Neural cell (in vitro differentiated cells): ENCODE measurements at regions not wholly inside any gene's neighbourhood (a gene's known extent, or its start where the extent isn't known, plus 50 kb on each side); places are given as distances from the start of the nearest gene placed in this dataset.

Experiments used
- H2AFZ ChIP-seq: fragments of 200-600, 300-800 bp; sonication (generic), shearing (Covaris generic); 2 replicates; pipeline ENCODE4 v1.6.0; 2014; ENCODE audit warnings: low read depth, mild to moderate bottlenecking, antibody characterized with exemption, low read length, moderate library complexity
- H3F3A ChIP-seq: fragments of 200-600 bp; shearing (Covaris generic); 2 replicates; pipeline ENCODE4 v1.6.1; 2016; ENCODE audit warnings: mild to moderate bottlenecking, moderate library complexity, mixed read lengths, antibody characterized with exemption, low read length; ENCODE audit not compliant: insufficient read depth, poor library complexity, severe bottlenecking
- H3K27ac ChIP-seq: fragments of 200-600, 300-800 bp; sonication (generic), shearing (Covaris generic); 2 replicates; pipeline ENCODE4 v1.5.1; 2014; ENCODE audit warnings: mild to moderate bottlenecking, low read length, moderate library complexity
- H3K27me3 ChIP-seq: fragments of 300-800, 200-600 bp; sonication (generic), shearing (Covaris generic); 2 replicates; pipeline ENCODE4 v1.6.0; 2014; ENCODE audit warnings: mild to moderate bottlenecking, low read depth, low read length, moderate library complexity; ENCODE audit not compliant: insufficient read depth
- H3K36me3 ChIP-seq: fragments of 300-800, 200-600 bp; sonication (generic), shearing (Covaris generic); 2 replicates; pipeline ENCODE4 v1.5.1; 2014; ENCODE audit warnings: mild to moderate bottlenecking, antibody characterized with exemption, low read length, moderate library complexity; ENCODE audit not compliant: insufficient read depth
- H3K4me2 ChIP-seq: fragments of 300-800, 200-600 bp; sonication (generic), shearing (Covaris generic); 2 replicates; pipeline ENCODE4 v1.6.0; 2014; ENCODE audit warnings: mild to moderate bottlenecking, low read length
- H3K4me3 ChIP-seq: fragments of 300-800, 200-600 bp; sonication (generic), shearing (Covaris generic); 2 replicates; pipeline ENCODE4 v1.5.1; 2014; ENCODE audit warnings: mild to moderate bottlenecking, low read length, moderate library complexity
- H3K79me2 ChIP-seq: fragments of 200-600 bp; shearing (Covaris generic); replicated peaks from 2 replicates; pipeline ENCODE4 v1.6.0; 2014; ENCODE audit warnings: mild to moderate bottlenecking, low read length, moderate library complexity; ENCODE audit not compliant: insufficient read depth
- H3K9ac ChIP-seq: fragments of 300-800, 200-600 bp; sonication (generic), shearing (Covaris generic); 2 replicates; pipeline ENCODE4 v1.6.1; 2016; ENCODE audit warnings: mild to moderate bottlenecking, low read length, mixed read lengths
- H3K9me2 ChIP-seq: fragments of 200-600 bp; shearing (Covaris generic); 2 replicates; pipeline ENCODE4 v1.6.1; 2016; ENCODE audit warnings: mild to moderate bottlenecking, low read length, mixed read lengths; ENCODE audit not compliant: insufficient read depth
- H3K9me3 ChIP-seq: fragments of 200-600, 300-800 bp; sonication (generic), shearing (Covaris generic); 2 replicates; pipeline ENCODE4 v1.6.1; 2016; ENCODE audit warnings: mild to moderate bottlenecking, mixed run types, low read length, moderate library complexity, mixed read lengths
- H4K20me1 ChIP-seq: fragments of 200-600 bp; shearing (Covaris generic); 2 replicates; pipeline ENCODE4 v1.6.1; 2016; ENCODE audit warnings: mild to moderate bottlenecking, mixed run types; ENCODE audit not compliant: insufficient read depth
- EP300 ChIP-seq: fragments of 450-650 bp; conservative IDR thresholded peaks from 2 replicates; pipeline ENCODE4 v1.6.1; 2014; ENCODE audit warnings: antibody characterized with exemption, mild to moderate bottlenecking, moderate library complexity; ENCODE audit not compliant: poor library complexity, severe bottlenecking
- EZH2 ChIP-seq: fragments of 200-600, 300-800 bp; shearing (Covaris generic), sonication (generic); IDR thresholded peaks from 2 replicates; pipeline ENCODE4 v1.6.1; 2014; ENCODE audit warnings: antibody characterized with exemption, low read length, borderline replicate concordance, mild to moderate bottlenecking; ENCODE audit not compliant: insufficient read depth, poor library complexity, severe bottlenecking
- MXI1 ChIP-seq: fragments of 450-650 bp; conservative IDR thresholded peaks from 2 replicates; pipeline ENCODE4 v1.6.1; 2014; ENCODE audit warnings: antibody characterized with exemption, mild to moderate bottlenecking; ENCODE audit not compliant: poor library complexity, severe bottlenecking
- POLR2AphosphoS5 ChIP-seq: IDR thresholded peaks from 2 replicates; pipeline ENCODE4 v1.6.1; 2012
- RAD21 ChIP-seq: fragments of 450-650 bp; conservative IDR thresholded peaks from 2 replicates; pipeline ENCODE4 v1.6.1; 2014; ENCODE audit warnings: antibody characterized with exemption, mild to moderate bottlenecking, moderate library complexity
- REST ChIP-seq: IDR thresholded peaks from 2 replicates; pipeline ENCODE4 v1.6.1; 2012; ENCODE audit warnings: borderline replicate concordance
- SMC3 ChIP-seq: fragments of 450-650 bp; conservative IDR thresholded peaks from 2 replicates; pipeline ENCODE4 v1.6.1; 2014; ENCODE audit warnings: antibody characterized with exemption, mild to moderate bottlenecking, moderate library complexity; ENCODE audit not compliant: poor library complexity
- TAF1 ChIP-seq: IDR thresholded peaks from 2 replicates; pipeline ENCODE4 v1.6.1; 2012; ENCODE audit warnings: low read depth
- TF ChIP-seq, protein P1 (sequence below): fragments of 450-650 bp; IDR thresholded peaks from 2 replicates; pipeline ENCODE4 v1.5.1; 2014; ENCODE audit warnings: antibody characterized with exemption, mild to moderate bottlenecking, moderate library complexity; ENCODE audit not compliant: poor library complexity, severe bottlenecking

DNA sequence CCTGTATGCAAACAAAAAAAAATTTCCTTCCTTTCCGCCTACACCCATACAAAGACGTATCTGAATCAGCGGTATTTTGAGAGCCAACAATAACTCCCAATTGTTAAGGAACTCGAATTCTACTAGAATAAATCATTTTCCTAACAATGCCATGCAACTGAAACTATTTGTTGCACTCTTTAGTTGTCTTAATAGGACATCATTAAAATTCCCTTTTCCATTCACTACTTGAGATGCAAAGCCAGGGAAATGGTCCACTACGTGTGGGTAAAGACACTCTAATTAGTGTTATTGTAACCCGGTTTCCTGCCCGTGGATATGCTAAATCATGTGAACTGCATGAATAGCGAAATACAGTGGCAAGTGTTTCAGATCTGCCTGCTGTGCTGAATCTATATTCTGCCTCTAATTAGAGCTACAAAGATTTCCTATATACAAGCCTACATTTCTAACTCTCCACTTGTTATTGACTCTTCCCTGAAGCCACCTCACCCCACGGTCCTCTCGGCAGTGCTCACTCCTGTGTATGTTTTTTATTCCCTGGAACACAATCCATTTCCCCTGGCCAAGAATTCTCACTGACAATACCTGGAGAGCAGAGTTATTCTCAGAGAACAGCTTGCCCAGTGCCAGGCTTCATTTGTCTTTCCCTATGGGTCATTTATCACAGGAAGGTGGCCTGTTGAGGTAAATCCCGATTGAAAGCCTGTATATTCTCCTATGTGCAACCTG is 168.3 kb downstream of the PAWR start:
- H3K4me3 ChIP-seq, result peak overlapping the region; percentile 19
- no peaks in the 10 kb centered on the region for H3K27me3 ChIP-seq
- no peak overlapping the region for H3K9ac ChIP-seq
- no peaks in the 10 kb centered on the region for H3K9me3 ChIP-seq
- no peak overlapping the region for H3K27ac ChIP-seq
- H2AFZ ChIP-seq, result no peak overlapping the region
- no peak overlapping the region for H3K4me2 ChIP-seq
- TF ChIP-seq TAF1, result no peak
- TF ChIP-seq, protein P1, sequence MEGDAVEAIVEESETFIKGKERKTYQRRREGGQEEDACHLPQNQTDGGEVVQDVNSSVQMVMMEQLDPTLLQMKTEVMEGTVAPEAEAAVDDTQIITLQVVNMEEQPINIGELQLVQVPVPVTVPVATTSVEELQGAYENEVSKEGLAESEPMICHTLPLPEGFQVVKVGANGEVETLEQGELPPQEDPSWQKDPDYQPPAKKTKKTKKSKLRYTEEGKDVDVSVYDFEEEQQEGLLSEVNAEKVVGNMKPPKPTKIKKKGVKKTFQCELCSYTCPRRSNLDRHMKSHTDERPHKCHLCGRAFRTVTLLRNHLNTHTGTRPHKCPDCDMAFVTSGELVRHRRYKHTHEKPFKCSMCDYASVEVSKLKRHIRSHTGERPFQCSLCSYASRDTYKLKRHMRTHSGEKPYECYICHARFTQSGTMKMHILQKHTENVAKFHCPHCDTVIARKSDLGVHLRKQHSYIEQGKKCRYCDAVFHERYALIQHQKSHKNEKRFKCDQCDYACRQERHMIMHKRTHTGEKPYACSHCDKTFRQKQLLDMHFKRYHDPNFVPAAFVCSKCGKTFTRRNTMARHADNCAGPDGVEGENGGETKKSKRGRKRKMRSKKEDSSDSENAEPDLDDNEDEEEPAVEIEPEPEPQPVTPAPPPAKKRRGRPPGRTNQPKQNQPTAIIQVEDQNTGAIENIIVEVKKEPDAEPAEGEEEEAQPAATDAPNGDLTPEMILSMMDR, result no peak
- no peak for TF ChIP-seq EP300
- TF ChIP-seq EZH2, result no peak
- H3K9me2 ChIP-seq, result no peaks in the 10 kb centered on the region
- H4K20me1 ChIP-seq, result no peaks in the 10 kb centered on the region
- no peaks in the 10 kb centered on the region for H3K79me2 ChIP-seq
- H3K36me3 ChIP-seq, result no peaks in the 10 kb centered on the region
- no peaks in the 10 kb centered on the region for H3F3A ChIP-seq

GRCh38 chr12:79521576-79521975 is 169.2 kb downstream of the PAWR start:
- H3K79me2 ChIP-seq, result no peaks in the 10 kb centered on the region
- H4K20me1 ChIP-seq, result no peaks in the 10 kb centered on the region
- no peaks in the 10 kb centered on the region for H3K27me3 ChIP-seq
- no peak overlapping the region for H3K9ac ChIP-seq
- H3K9me2 ChIP-seq, result no peaks in the 10 kb centered on the region
- H3K36me3 ChIP-seq, result no peaks in the 10 kb centered on the region
- TF ChIP-seq TAF1, result no peak
- no peak for TF ChIP-seq MXI1
- TF ChIP-seq, protein P1, result no peak
- no peak for TF ChIP-seq SMC3
- no peak for TF ChIP-seq EZH2
- no peak for TF ChIP-seq EP300
- TF ChIP-seq RAD21, result no peak
- no peak for TF ChIP-seq POLR2AphosphoS5
- no peaks in the 10 kb centered on the region for H3F3A ChIP-seq
- no peak overlapping the region for H3K4me3 ChIP-seq
- no peaks in the 10 kb centered on the region for H3K9me3 ChIP-seq
- no peak overlapping the region for H3K4me2 ChIP-seq
- no peak overlapping the region for H3K27ac ChIP-seq
- H2AFZ ChIP-seq, result no peak overlapping the region

- H3K9me3 ChIP-seq, result peaks cover 3% of the 10 kb centered on the region
- no peak overlapping the region for H2AFZ ChIP-seq
- no peaks in the 10 kb centered on the region for H3K27me3 ChIP-seq
- no peaks in the 10 kb centered on the region for H3F3A ChIP-seq
- H3K9me2 ChIP-seq, result no peaks in the 10 kb centered on the region
- TF ChIP-seq EP300 (no peak), REST (no peak), EZH2 (no peak), POLR2AphosphoS5 (no peak), SMC3 (no peak), RAD21 (no peak), MXI1 (no peak), TAF1 (no peak)
- TF ChIP-seq, protein P1, result no peak
- no peak overlapping the region for H3K4me3 ChIP-seq
- H4K20me1 ChIP-seq, result no peaks in the 10 kb centered on the region
- no peak overlapping the region for H3K27ac ChIP-seq
- no peaks in the 10 kb centered on the region for H3K79me2 ChIP-seq
- H3K4me2 ChIP-seq, result no peak overlapping the region
- no peaks in the 10 kb centered on the region for H3K36me3 ChIP-seq
- H3K9ac ChIP-seq, result no peak overlapping the region
These were observed 173.4 kb downstream of the PAWR start for GRCh38 chr12:79517363-79517762.
